GM18498 (cell line): ENCODE measurements at regions not wholly inside any gene's neighbourhood (a gene's known extent, or its start where the extent isn't known, plus 50 kb on each side); places are given as distances from the start of the nearest gene placed in this dataset.
"Not testable (repeated sequence)": the region's sequence is repeated elsewhere in the genome, so short reads cannot be mapped to it uniquely, and the experiment has no call there.

Experiments
- ATAC-seq: cut with Tn5 transposase; IDR thresholded peaks from one replicate; pipeline ENCODE4 v1.9.1; 2021; ENCODE audit warnings: mild to moderate bottlenecking, moderate library complexity; ENCODE audit not compliant: unreplicated experiment

GRCh38 chr6:115873901-115874300 is 186.8 kb downstream of the FRK start:
- no peak for ATAC-seq

GRCh38 chr6:115870464-115870863 is 190.2 kb downstream of the FRK start:
- no peak for ATAC-seq

- no peak for ATAC-seq
Observed at GRCh38 chr6:115865914-115866313, 194.8 kb downstream of the FRK start.

- no peak for ATAC-seq
Observed at GRCh38 chr6:115863211-115863610, 197.5 kb downstream of the FRK start.

- not testable (repeated sequence) for ATAC-seq
Observed at GRCh38 chr6:115861658-115862057, 199.0 kb downstream of the FRK start.

GRCh38 chr6:115859577-115859976 is 201.1 kb downstream of the FRK start:
- ATAC-seq, result not testable (repeated sequence)

GRCh38 chr6:115854866-115855665 is 205.6 kb downstream of the FRK start:
- no peak for ATAC-seq

- ATAC-seq, result peak; percentile 46
Observed at GRCh38 chr6:115847671-115848070, 213.0 kb downstream of the FRK start.

- no peak for ATAC-seq
Observed at GRCh38 chr6:115843945-115844344, 216.7 kb downstream of the FRK start.

- no peak for ATAC-seq
Observed at GRCh38 chr6:115842338-115842737, 218.4 kb downstream of the FRK start.

- no peak for ATAC-seq
Observed at GRCh38 chr6:115839583-115840181, 221.0 kb downstream of the FRK start.

- peak; percentile 94 for ATAC-seq
Observed at GRCh38 chr6:115838763-115839401, 221.8 kb downstream of the FRK start.

GRCh38 chr6:115838216-115838615 is 222.5 kb downstream of the FRK start:
- no peak for ATAC-seq

GRCh38 chr6:115836374-115836773 is 224.3 kb downstream of the FRK start:
- not testable (repeated sequence) for ATAC-seq

- no peak for ATAC-seq
Observed at GRCh38 chr6:115835314-115835713, 225.4 kb downstream of the FRK start.

- ATAC-seq, result not testable (repeated sequence)
Observed at GRCh38 chr6:115834542-115834941, 226.1 kb downstream of the FRK start.

GRCh38 chr6:115832786-115833185 is 227.9 kb downstream of the FRK start:
- no peak for ATAC-seq

GRCh38 chr6:115832186-115832585 is 228.5 kb downstream of the FRK start:
- ATAC-seq, result no peak

GRCh38 chr6:115830895-115831294 is 229.8 kb downstream of the FRK start:
- ATAC-seq, result peak; percentile 53

GRCh38 chr6:115821798-115822197 is 238.9 kb downstream of the FRK start:
- ATAC-seq, result no peak

- no peak for ATAC-seq
Observed at GRCh38 chr6:115819506-115819905, 241.2 kb downstream of the FRK start.

- no peak for ATAC-seq
Observed at GRCh38 chr6:115817161-115817560, 243.5 kb downstream of the FRK start.
